ENCODE measurements at regions not wholly inside any gene's neighbourhood (a gene's known extent, or its start where the extent isn't known, plus 50 kb on each side); places are given as distances from the start of the nearest gene placed in this dataset.

GRCh38 chr2:220064111-220065030, 436.9 kb downstream of the SLC4A3 start:
- in situ Hi-C loops (cut with HindIII; ENCODE audit: low sequenced_read_pairs) = no loop called here
- no peak for TF ChIP-seq CTCF (IDR thresholded peaks at IDR 0.05; ENCODE audit: low read depth, low read length, missing control alignments)
- no peak overlapping the region for H3K4me3 ChIP-seq (ENCODE audit: low read depth, low read length)
- DNase-seq (ENCODE audit: low read depth) = no peak

DNA sequence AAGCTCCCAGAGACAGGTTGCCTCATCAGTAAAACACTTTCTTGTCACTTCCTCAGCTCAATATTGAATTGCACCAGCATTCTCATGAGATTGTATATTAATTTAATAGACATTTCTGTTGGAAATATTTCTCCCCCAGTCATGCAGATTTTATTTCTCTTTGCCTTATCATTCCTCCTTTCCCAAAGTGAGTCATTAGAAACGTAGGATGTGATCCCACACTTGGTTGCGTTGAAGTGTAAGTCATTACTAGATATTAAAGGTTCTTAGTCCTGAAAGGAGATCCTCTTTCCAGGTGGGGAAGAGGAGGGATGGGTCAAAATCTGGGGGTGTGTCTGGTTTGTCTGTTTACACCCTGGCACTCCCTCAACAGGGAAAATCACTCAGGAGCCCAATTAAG, 438.2 kb downstream of the SLC4A3 start:
- in situ Hi-C loops (cut with HindIII; ENCODE audit: low sequenced_read_pairs) = no loop called here
- TF ChIP-seq CTCF (IDR thresholded peaks at IDR 0.05; ENCODE audit: low read depth, low read length, missing control alignments) = no peak
- DNase-seq (ENCODE audit: low read depth) = no peak
- no peak overlapping the region for H3K4me3 ChIP-seq (ENCODE audit: low read depth, low read length)

- TF ChIP-seq CTCF (IDR thresholded peaks at IDR 0.05; ENCODE audit: low read depth, low read length, missing control alignments) = no peak
- no peak overlapping the region for H3K4me3 ChIP-seq (ENCODE audit: low read depth, low read length)
- in situ Hi-C loops (cut with HindIII; ENCODE audit: low sequenced_read_pairs) = no loop called here
- DNase-seq (ENCODE audit: low read depth) = no peak
These were observed 441.4 kb downstream of the SLC4A3 start for GRCh38 chr2:220068846-220069245.

DNA sequence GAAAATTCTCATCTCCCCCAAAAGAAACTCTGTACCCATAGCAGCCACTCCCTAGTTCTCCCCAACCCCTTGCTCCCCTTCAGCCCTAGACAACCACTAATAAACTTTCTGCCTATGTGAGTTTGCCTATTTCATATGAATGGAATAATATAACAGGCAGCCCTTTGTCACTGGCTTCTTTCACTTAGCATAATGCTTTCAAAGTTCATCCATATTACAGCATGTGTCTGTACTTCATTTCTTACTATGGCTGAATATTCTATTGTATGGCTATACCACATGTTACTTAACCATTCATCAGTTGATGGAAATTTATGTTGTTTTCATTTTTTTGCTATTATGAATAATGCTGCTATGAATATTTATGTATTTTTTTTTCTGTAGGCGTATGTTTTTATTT, 442.9 kb downstream of the SLC4A3 start:
- in situ Hi-C loops (cut with HindIII; ENCODE audit: low sequenced_read_pairs) = no loop called here
- H3K4me3 ChIP-seq (ENCODE audit: low read depth, low read length) = no peak overlapping the region
- no peak for DNase-seq (ENCODE audit: low read depth)
- no peak for TF ChIP-seq CTCF (IDR thresholded peaks at IDR 0.05; ENCODE audit: low read depth, low read length, missing control alignments)

DNA sequence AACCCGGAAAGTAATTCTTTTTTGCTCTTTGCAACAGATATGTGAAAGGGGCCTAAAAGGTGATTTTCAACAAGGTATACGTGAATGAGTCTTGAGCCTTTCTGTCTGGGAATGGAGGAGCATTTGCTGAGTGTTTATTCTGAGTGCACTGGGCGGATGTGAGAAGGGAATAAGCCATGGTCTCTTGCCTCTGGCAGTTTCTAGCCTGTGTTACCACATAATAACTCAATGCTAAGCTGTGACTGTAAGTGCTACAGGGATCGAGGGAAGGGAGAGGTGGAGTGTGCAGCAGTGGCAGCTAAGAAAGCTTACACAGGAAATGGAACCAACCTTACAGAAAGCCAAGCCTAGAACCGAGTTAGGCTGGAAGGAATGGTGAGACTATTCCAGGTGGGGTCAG, 444.3 kb downstream of the SLC4A3 start:
- no peak for TF ChIP-seq CTCF (IDR thresholded peaks at IDR 0.05; ENCODE audit: low read depth, low read length, missing control alignments)
- H3K4me3 ChIP-seq (ENCODE audit: low read depth, low read length) = no peak overlapping the region
- in situ Hi-C loops (cut with HindIII; ENCODE audit: low sequenced_read_pairs) = no loop called here
- DNase-seq (ENCODE audit: low read depth) = no peak

DNA sequence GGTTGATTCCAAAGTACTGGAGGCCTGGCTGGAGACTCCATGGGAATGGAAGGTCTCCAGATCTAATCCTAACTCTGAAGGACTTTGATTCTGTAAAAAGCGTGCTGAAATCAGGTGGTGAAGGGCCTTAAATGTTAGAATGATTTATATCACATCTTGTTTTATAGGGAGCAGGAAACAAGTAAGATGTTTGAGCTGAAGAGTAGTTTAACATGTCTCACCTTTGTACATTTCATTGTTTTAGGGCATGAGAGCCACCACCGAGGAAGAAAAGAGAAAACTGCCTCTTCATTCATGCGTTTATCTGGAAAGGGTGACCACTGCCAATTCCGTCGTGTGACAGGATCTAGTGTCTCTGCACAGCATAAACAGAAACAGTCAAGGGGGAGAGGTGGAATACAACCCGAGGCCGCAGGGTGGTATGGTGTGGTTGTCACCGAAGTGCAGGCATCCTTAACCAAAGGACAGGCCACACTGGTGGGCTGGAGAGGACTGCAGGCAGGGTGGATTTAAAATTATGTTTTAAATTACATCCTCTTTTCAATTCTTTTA, 445.3 kb downstream of the SLC4A3 start:
- in situ Hi-C loops (cut with HindIII; ENCODE audit: low sequenced_read_pairs) = no loop called here
- H3K4me3 ChIP-seq (ENCODE audit: low read depth, low read length) = no peak overlapping the region
- DNase-seq (ENCODE audit: low read depth) = no peak
- TF ChIP-seq CTCF (IDR thresholded peaks at IDR 0.05; ENCODE audit: low read depth, low read length, missing control alignments) = no peak

Data from astrocyte of the cerebellum (primary cell).